Mucosa of descending colon (tissue), 3 donors: ENCODE measurements at regions not wholly inside any gene's neighbourhood (a gene's known extent, or its start where the extent isn't known, plus 50 kb on each side); places are given as distances from the start of the nearest gene placed in this dataset.

Experiments used
- ATAC-seq: fragments of 200-7000 bp; cut with Tn5 transposase; one replicate; pipeline ENCODE4 v1.9.1; 2020; ENCODE audit warnings: mild to moderate bottlenecking, moderate library complexity
- DNase-seq, 3 donors: peaks; one replicate each; pipeline ENCODE4 v3.0.0-alpha.2; 2020
- H3K36me3 ChIP-seq: fragments of 200-600 bp; one replicate; pipeline ENCODE4 v1.8.0; 2021; ENCODE audit warnings: low read depth, mild to moderate bottlenecking
- H3K4me1 ChIP-seq: fragments of 200-600 bp; one replicate; pipeline ENCODE4 v1.8.0; 2021; ENCODE audit warnings: low read depth, mild to moderate bottlenecking
- H3K4me3 ChIP-seq: fragments of 200-600 bp; one replicate; pipeline ENCODE4 v1.8.0; 2021; ENCODE audit warnings: mild to moderate bottlenecking
- H3K9me3 ChIP-seq: fragments of 200-600 bp; one replicate; pipeline ENCODE4 v1.8.0; 2021; ENCODE audit warnings: mild to moderate bottlenecking
- intact Hi-C, 2 donors: fragments of 100-400 bp; cut with DNase I in 1 of 2; cut with micrococcal nuclease in 1 of 2; formaldehyde crosslinking; loops; one replicate each; pipeline versions ENCODE4 v1.11.0 to v1.11.1; 2022; cut with DNase I, micrococcal nuclease
- TF ChIP-seq, protein P1 (sequence below): fragments of 200-600 bp; IDR thresholded peaks from one replicate; pipeline ENCODE4 v1.8.0; 2022; ENCODE audit warnings: antibody characterized with exemption, mild to moderate bottlenecking
- donor health status: DM: no; HTN: no; CAD: no; lungs with moderate emphysema.
- donor health status: DM: no; HTN: no; CAD: no.
- donor health status: DM: no; HTN: yes; CAD: no.

GRCh38 chr13:31469377-31469776 lies 269.6 kb downstream of the B3GLCT start:
- DNase-seq (no peak), ATAC-seq (no peak)
- H3K9me3 ChIP-seq, result no peaks in the 10 kb centered on the region
- H3K36me3 ChIP-seq, result no peaks in the 10 kb centered on the region
- intact Hi-C loops, result no loop called here
- H3K4me1 ChIP-seq, result no peaks in the 10 kb centered on the region
- no peak overlapping the region for H3K4me3 ChIP-seq
- TF ChIP-seq, protein P1, sequence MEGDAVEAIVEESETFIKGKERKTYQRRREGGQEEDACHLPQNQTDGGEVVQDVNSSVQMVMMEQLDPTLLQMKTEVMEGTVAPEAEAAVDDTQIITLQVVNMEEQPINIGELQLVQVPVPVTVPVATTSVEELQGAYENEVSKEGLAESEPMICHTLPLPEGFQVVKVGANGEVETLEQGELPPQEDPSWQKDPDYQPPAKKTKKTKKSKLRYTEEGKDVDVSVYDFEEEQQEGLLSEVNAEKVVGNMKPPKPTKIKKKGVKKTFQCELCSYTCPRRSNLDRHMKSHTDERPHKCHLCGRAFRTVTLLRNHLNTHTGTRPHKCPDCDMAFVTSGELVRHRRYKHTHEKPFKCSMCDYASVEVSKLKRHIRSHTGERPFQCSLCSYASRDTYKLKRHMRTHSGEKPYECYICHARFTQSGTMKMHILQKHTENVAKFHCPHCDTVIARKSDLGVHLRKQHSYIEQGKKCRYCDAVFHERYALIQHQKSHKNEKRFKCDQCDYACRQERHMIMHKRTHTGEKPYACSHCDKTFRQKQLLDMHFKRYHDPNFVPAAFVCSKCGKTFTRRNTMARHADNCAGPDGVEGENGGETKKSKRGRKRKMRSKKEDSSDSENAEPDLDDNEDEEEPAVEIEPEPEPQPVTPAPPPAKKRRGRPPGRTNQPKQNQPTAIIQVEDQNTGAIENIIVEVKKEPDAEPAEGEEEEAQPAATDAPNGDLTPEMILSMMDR, result no peak

GRCh38 chr13:31476266-31476665 lies 263.1 kb upstream of the RXFP2 start:
- DNase-seq (no peak), ATAC-seq (no peak)
- Histone ChIP-seq H3K36me3 (no peaks in the 10 kb centered on the region), H3K9me3 (no peaks in the 10 kb centered on the region), H3K4me1 (no peaks in the 10 kb centered on the region), H3K4me3 (no peak overlapping the region)
- TF ChIP-seq, protein P1, result no peak
- intact Hi-C loops, result no loop called here

- intact Hi-C loops, result no loop called here
- H3K36me3 ChIP-seq, result no peaks in the 10 kb centered on the region
- TF ChIP-seq, protein P1, result no peak
- no peaks in the 10 kb centered on the region for H3K9me3 ChIP-seq
- H3K4me3 ChIP-seq, result no peak overlapping the region
- no peak for DNase-seq
- no peaks in the 10 kb centered on the region for H3K4me1 ChIP-seq
- ATAC-seq, result no peak
Observed at GRCh38 chr13:31476753-31477152, 262.6 kb upstream of the RXFP2 start.

DNA sequence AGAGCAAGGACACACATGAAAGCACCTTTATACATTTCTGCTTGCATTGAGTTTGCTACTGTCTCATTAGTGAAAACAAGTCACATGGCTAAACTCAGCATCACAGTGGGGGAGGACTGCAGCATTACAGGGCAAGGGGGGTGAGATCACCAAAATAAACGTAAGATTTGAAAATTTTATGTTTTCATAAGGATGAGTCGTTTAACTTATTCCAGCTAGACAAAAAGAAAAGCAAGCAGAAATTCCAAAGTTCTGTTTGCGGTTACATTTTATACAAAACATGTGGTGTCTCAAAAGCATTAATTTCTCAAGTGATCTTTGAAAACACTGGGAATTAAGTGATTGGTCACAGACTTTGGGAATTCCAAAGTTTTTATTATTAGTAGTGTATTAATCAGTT lies 261.4 kb upstream of the RXFP2 start:
- ATAC-seq (no peak), DNase-seq (no peak)
- Histone ChIP-seq H3K4me1 (no peaks in the 10 kb centered on the region), H3K4me3 (no peak overlapping the region), H3K9me3 (no peaks in the 10 kb centered on the region), H3K36me3 (no peaks in the 10 kb centered on the region)
- TF ChIP-seq, protein P1, result no peak
- intact Hi-C loops, result no loop called here

- intact Hi-C loops, result no loop called here
- TF ChIP-seq, protein P1, result no peak
- Histone ChIP-seq H3K4me1 (no peaks in the 10 kb centered on the region), H3K36me3 (no peaks in the 10 kb centered on the region), H3K4me3 (no peak overlapping the region), H3K9me3 (no peaks in the 10 kb centered on the region)
- DNase-seq, result no peak
- no peak for ATAC-seq
Observed at GRCh38 chr13:31485183-31485582, 254.1 kb upstream of the RXFP2 start.

GRCh38 chr13:31485651-31486051 lies 253.7 kb upstream of the RXFP2 start:
- Histone ChIP-seq H3K4me1 (no peaks in the 10 kb centered on the region), H3K4me3 (no peak overlapping the region), H3K36me3 (no peaks in the 10 kb centered on the region), H3K9me3 (no peaks in the 10 kb centered on the region)
- intact Hi-C loops, result no loop called here
- TF ChIP-seq, protein P1, result no peak
- ATAC-seq (peak; percentile 55), DNase-seq (no peak)
